ENCODE measurements at regions not wholly inside any gene's neighbourhood (a gene's known extent, or its start where the extent isn't known, plus 50 kb on each side); places are given as distances from the start of the nearest gene placed in this dataset.
A peak's percentile ranks its signal among the peaks of the same experiment; 100 is the strongest.

GRCh38 chr1:230517786-230518185 is 91.7 kb upstream of the PGBD5 start:
- no peaks in the 10 kb centered on the region for H3K9me3 ChIP-seq (ENCODE audit: control insufficient read depth, insufficient read depth, low read depth, low read length)
- peak; percentile 97 for TF ChIP-seq SCRT1 (tag by site-specific recombination; IDR thresholded peaks at IDR 0.05; ENCODE audit: borderline replicate concordance)
- TF ChIP-seq SCRT2 (tag by site-specific recombination; IDR thresholded peaks at IDR 0.05): peak; percentile 95
- TF ChIP-seq MEIS1 (CRISPR knock-in tag; IDR thresholded peaks at IDR 0.05; ENCODE audit: borderline replicate concordance): no peak
- no peaks in the 10 kb centered on the region for H3K4me1 ChIP-seq (ENCODE audit: control insufficient read depth, insufficient read depth, low read length)
- ChIA-PET CTCF (no interaction called here), POLR2A (no interaction called here)
- H3K27ac ChIP-seq (ENCODE audit: extremely low read depth, low read depth, low read length): no peak overlapping the region
- H3K36me3 ChIP-seq (ENCODE audit: control insufficient read depth in 2 of 2, insufficient read depth in 1 of 2, low read length in 2 of 2): no peaks in the 10 kb centered on the region
- H3K4me3 ChIP-seq (ENCODE audit: low read depth, low read length): no peak overlapping the region

GRCh38 chr1:230517326-230517725 is 91.2 kb upstream of the PGBD5 start:
- H3K36me3 ChIP-seq (ENCODE audit: control insufficient read depth in 2 of 2, insufficient read depth in 1 of 2, low read length in 2 of 2): no peaks in the 10 kb centered on the region
- POLR2A ChIA-PET: no interaction called here
- CTCF ChIA-PET: no interaction called here

GRCh38 chr1:230516889-230517288 is 90.8 kb upstream of the PGBD5 start:
- Histone ChIP-seq H3K9me3 (ENCODE audit: control insufficient read depth, insufficient read depth, low read depth, low read length) (no peaks in the 10 kb centered on the region), H3K36me3 (ENCODE audit: control insufficient read depth in 2 of 2, insufficient read depth in 1 of 2, low read length in 2 of 2) (no peaks in the 10 kb centered on the region), H3K27ac (ENCODE audit: extremely low read depth, low read depth, low read length) (no peak overlapping the region), H3K4me1 (ENCODE audit: control insufficient read depth, insufficient read depth, low read length) (no peaks in the 10 kb centered on the region), H3K4me3 (ENCODE audit: low read depth, low read length) (no peak overlapping the region)
- POLR2A ChIA-PET: no interaction called here
- TF ChIP-seq GLIS2 (tag by site-specific recombination; IDR thresholded peaks at IDR 0.05) (no peak), ZSCAN4 (tag by site-specific recombination; IDR thresholded peaks at IDR 0.05) (no peak), ZNF433 (tag by site-specific recombination; IDR thresholded peaks at IDR 0.05; ENCODE audit: low read depth) (no peak), ZNF121 (tag by site-specific recombination; IDR thresholded peaks at IDR 0.05) (no peak), ZNF37A (tag by site-specific recombination; IDR thresholded peaks at IDR 0.05) (no peak), ZNF677 (tag by site-specific recombination; IDR thresholded peaks at IDR 0.05) (no peak), FEZF1 (tag by site-specific recombination; IDR thresholded peaks at IDR 0.05) (no peak)
- CTCF ChIA-PET: no interaction called here

More at GRCh38 chr1:230517326-230517725, 91.2 kb upstream of the PGBD5 start:
- no peaks in the 10 kb centered on the region for H3K9me3 ChIP-seq (ENCODE audit: control insufficient read depth, insufficient read depth, low read depth, low read length)
- H3K4me1 ChIP-seq (ENCODE audit: control insufficient read depth, insufficient read depth, low read length): no peaks in the 10 kb centered on the region
- no peak overlapping the region for H3K27ac ChIP-seq (ENCODE audit: extremely low read depth, low read depth, low read length)
- no peak overlapping the region for H3K4me3 ChIP-seq (ENCODE audit: low read depth, low read length)
- TF ChIP-seq EGR2 (tag by site-specific recombination; IDR thresholded peaks at IDR 0.05; ENCODE audit: low read depth) (no peak), ZNF645 (tag by site-specific recombination; IDR thresholded peaks at IDR 0.05) (no peak), ZNF16 (tag by site-specific recombination; IDR thresholded peaks at IDR 0.05; ENCODE audit: low read depth) (no peak), ZNF473 (tag by site-specific recombination; IDR thresholded peaks at IDR 0.05) (no peak), ATF2 (tag by site-specific recombination; IDR thresholded peaks at IDR 0.05; ENCODE audit: low read depth) (0 out of 2 replicates have a peak, but pooled peaks have one; percentile 20)
